Suprapubic skin (tissue), 4 donors: ENCODE measurements at regions not wholly inside any gene's neighbourhood (a gene's known extent, or its start where the extent isn't known, plus 50 kb on each side); places are given as distances from the start of the nearest gene placed in this dataset.

Source experiments
- CTCF ChIP-seq, 2 donors: fragments of 200-600 bp in 1 of 2; fragments of 450-650 bp in 1 of 2; sonication (generic) in 1 of 2; IDR thresholded peaks; one replicate each; pipeline ENCODE4 v1.5.1; 2016 to 2019; ENCODE audit warnings: antibody characterized with exemption in 2 of 2, mild to moderate bottlenecking in 1 of 2, moderate library complexity in 1 of 2
- POLR2A ChIP-seq, 2 donors: fragments of 450-650 bp; IDR thresholded peaks; one replicate each; pipeline ENCODE4 v1.6.1; 2017; ENCODE audit warnings: antibody characterized with exemption in 2 of 2, mild to moderate bottlenecking in 2 of 2, moderate library complexity in 2 of 2
- POLR2AphosphoS5 ChIP-seq, 3 donors: sonication (generic); formaldehyde crosslinking; IDR thresholded peaks; one replicate each; pipeline ENCODE4 v1.6.1; 2017; ENCODE audit warnings: antibody characterized with exemption in 3 of 3

GRCh38 chr15:69568173-69569009, 115.8 kb downstream of the RPLP1 start:
- TF ChIP-seq CTCF (IDR thresholded peaks at IDR 0.05): no peak
- no peak for TF ChIP-seq POLR2A (IDR thresholded peaks at IDR 0.05)
- TF ChIP-seq POLR2AphosphoS5 (IDR thresholded peaks at IDR 0.05): no peak
